ENCODE measurements at regions not wholly inside any gene's neighbourhood (a gene's known extent, or its start where the extent isn't known, plus 50 kb on each side); places are given as distances from the start of the nearest gene placed in this dataset.
"Not testable (repeated sequence)": the region's sequence is repeated elsewhere in the genome, so short reads cannot be mapped to it uniquely, and the experiment has no call there.

DNA sequence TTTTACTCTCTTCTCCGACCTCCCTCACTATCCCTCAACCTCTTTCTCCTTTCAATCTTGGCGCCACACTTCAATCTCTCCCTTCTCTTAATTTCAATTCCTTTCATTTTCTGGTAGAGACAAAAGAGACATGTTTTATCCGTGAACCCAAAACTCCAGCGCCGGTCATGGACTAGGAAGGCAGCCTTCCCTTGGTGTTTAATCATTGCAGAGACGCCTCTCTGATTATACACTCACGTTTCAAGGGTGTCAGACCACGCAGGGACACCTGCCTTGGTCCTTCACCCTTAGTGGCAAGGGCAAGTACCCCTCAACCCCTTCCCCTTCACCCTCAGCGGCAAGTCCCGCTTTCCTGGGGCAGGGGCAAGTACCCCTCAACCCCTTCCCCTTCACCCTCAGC lies 92.3 kb upstream of the CCDC180 start:
- H3K27me3 Mint-ChIP-seq: peaks cover 40% of the 10 kb centered on the region in 2 donors
- H3K9me3 Mint-ChIP-seq; H3K4me3 Mint-ChIP-seq; H3K4me1 Mint-ChIP-seq (ENCODE audit: low read depth in 2 of 2); H3K36me3 Mint-ChIP-seq; H3K27ac Mint-ChIP-seq; DNase-seq (ENCODE audit: low spot score); ATAC-seq: not testable (repeated sequence)

DNA sequence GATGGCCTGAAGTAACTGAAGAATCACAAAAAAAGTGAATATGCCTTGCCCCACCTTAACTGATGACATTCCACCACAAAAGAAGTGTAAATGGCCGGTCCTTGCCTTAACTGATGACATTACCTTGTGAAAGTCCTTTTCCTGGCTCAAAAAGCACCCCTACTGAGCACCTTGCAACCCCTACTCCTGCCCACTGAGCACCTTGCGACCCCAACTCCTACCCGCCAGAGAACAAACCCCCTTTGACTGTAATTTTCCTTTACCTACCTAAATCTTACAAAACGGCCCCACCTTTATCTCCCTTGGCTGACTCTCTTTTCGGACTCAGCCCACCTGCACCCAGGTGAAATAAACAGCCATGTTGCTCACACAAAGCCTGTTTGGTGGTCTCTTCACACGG lies 92.9 kb upstream of the CCDC180 start:
- H3K4me3 Mint-ChIP-seq; ATAC-seq; H3K27ac Mint-ChIP-seq; H3K9me3 Mint-ChIP-seq; H3K4me1 Mint-ChIP-seq (ENCODE audit: low read depth in 2 of 2); H3K36me3 Mint-ChIP-seq; DNase-seq (ENCODE audit: low spot score): not testable (repeated sequence)
- peaks cover 34% of the 10 kb centered on the region in 2 donors for H3K27me3 Mint-ChIP-seq

DNA sequence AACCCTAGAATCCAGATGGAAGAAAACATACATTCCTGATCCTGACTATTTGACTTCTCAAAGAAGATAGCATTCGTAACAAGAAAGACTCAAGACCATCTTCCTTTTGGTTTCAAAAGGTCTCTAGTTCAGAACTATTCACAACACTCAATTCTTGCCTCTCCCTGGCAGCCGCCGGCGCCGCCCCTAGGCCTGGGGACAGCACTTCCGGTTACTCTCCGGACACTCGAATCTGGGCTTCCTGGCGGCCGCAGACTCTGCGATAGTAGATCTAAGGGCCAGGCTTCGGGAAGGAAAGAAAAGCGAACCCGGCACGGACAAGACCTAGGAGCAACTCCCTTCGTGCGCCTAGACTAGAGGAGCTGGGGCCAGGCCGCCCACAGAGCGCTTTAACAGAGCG lies 107.8 kb upstream of the CCDC180 start:
- not testable (repeated sequence) for H3K27ac Mint-ChIP-seq; H3K9me3 Mint-ChIP-seq; H3K27me3 Mint-ChIP-seq; DNase-seq (ENCODE audit: low spot score); H3K4me3 Mint-ChIP-seq; H3K4me1 Mint-ChIP-seq (ENCODE audit: low read depth in 2 of 2); H3K36me3 Mint-ChIP-seq; ATAC-seq

DNA sequence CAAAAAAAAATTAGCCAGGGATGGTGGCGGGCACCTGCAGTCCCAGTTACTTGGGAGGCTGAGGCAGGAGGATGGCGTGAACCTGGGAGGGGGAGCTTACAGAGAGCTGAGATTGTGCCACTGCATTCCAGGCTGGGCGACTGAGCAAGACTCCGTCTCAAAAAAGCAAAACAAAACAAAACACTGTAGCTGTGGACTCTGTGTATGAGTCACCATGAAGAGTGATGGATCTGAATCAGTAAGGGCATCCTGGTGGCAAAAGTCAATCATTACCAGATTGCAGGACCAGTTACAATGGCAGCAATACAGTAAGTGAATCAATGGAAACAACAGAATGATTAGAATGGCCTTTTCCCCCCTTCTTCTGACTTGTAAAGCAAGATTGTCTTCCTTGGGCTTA lies 113.7 kb upstream of the CCDC180 start:
- not testable (repeated sequence) for H3K27ac Mint-ChIP-seq; DNase-seq (ENCODE audit: low spot score); H3K4me1 Mint-ChIP-seq (ENCODE audit: low read depth in 2 of 2); H3K9me3 Mint-ChIP-seq; H3K36me3 Mint-ChIP-seq; ATAC-seq; H3K4me3 Mint-ChIP-seq; H3K27me3 Mint-ChIP-seq

DNA sequence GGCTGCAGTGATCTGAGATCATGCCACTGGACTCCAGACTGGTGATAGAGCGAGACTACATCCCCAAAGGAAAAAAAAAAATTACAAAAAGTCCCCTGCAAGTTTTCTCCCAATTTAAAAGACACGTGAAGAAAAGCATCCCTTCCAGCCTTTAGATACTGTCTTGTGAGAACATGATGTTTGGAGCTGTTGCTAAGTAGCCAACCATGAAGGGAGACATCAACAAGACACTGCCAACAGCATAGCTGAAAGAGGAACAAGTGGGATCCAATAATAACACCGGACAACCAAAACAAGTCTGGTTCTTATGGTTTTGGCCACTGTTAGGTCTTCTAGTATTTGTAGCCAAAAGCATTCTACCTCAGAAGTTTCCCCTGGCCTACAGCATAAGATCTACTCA lies 118.9 kb upstream of the CCDC180 start:
- Mint-ChIP-seq H3K9me3 (no peaks in the 10 kb centered on the region), H3K4me1 (ENCODE audit: low read depth in 2 of 2) (no peaks in the 10 kb centered on the region), H3K27ac (no peak overlapping the region), H3K27me3 (peaks cover 0 to 13% of the 10 kb centered on the region in 2 donors), H3K4me3 (no peak overlapping the region), H3K36me3 (no peaks in the 10 kb centered on the region)
- ATAC-seq (no peak), DNase-seq (ENCODE audit: low spot score) (no peak)

DNA sequence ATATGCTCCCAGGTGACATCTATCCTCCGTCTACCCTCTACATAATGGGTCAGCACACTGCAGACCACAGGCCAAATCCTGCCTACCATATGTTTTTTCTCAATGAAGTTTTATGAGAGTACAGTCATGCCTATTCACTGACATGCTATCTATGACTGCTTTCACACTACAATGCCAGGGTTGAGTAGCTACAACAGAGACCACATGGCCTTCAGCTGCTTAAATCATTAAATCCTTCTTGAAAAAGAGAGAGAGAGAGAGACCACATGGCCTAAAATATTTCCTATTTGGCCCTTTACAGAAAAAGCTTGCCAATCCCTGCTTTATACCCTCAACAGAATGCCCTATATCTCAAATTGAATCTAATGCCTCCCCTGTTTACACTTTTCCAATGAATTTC lies 119.8 kb upstream of the CCDC180 start:
- not testable (repeated sequence) for ATAC-seq; H3K4me3 Mint-ChIP-seq; DNase-seq (ENCODE audit: low spot score); H3K4me1 Mint-ChIP-seq (ENCODE audit: low read depth in 2 of 2); H3K27ac Mint-ChIP-seq; H3K9me3 Mint-ChIP-seq; H3K36me3 Mint-ChIP-seq; H3K27me3 Mint-ChIP-seq

DNA sequence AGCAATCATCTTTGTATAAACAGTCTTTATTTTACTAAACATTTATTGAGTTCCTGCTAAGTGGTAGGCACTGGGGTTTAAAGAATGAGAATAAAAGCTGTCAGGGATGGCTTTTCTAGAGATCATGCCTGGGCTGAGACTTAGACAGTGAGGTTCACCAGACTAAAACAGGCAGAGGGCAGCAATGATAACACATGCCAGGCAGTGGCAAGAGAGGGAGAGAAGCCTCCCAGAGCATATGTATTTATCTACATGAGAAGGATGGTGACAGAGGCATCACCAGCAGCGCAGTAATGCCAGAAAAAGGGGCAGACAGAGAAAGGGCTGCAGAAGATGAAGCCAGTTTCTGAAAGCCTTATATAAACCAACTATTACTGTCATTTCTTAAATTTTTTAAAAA lies 121.0 kb upstream of the CCDC180 start:
- no peaks in the 10 kb centered on the region for H3K9me3 Mint-ChIP-seq
- ATAC-seq: no peak

DNA sequence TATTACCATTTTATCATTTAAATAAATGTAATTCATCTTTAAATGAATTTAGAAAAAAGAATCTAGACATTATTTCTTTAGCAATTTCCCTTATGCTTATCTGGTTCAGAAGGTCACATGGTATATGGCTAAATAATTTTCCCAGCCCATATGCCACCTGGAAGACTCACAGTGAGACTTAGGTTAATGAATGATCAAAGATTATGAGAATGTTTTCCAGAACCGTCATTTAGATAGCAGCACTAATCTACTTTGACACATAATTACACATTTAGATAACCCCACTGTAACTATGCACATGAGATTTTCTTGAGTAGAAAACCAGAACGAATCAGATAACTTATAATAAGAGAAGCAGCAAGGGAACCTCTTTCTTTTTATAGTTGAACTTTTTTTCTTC lies 124.9 kb upstream of the CCDC180 start:
- not testable (repeated sequence) for DNase-seq (ENCODE audit: low spot score); H3K27ac Mint-ChIP-seq; ATAC-seq; H3K27me3 Mint-ChIP-seq; H3K36me3 Mint-ChIP-seq; H3K4me1 Mint-ChIP-seq (ENCODE audit: low read depth in 2 of 2); H3K4me3 Mint-ChIP-seq; H3K9me3 Mint-ChIP-seq

More for the DNA sequence above, 121.0 kb upstream of the CCDC180 start:
- no peaks in the 10 kb centered on the region for H3K36me3 Mint-ChIP-seq
- H3K27me3 Mint-ChIP-seq: peaks cover 0 to 9% of the 10 kb centered on the region in 2 donors
- no peaks in the 10 kb centered on the region for H3K4me1 Mint-ChIP-seq (ENCODE audit: low read depth in 2 of 2)
- no peak for DNase-seq (ENCODE audit: low spot score)
- no peak overlapping the region for H3K4me3 Mint-ChIP-seq
- H3K27ac Mint-ChIP-seq: no peak overlapping the region

DNA sequence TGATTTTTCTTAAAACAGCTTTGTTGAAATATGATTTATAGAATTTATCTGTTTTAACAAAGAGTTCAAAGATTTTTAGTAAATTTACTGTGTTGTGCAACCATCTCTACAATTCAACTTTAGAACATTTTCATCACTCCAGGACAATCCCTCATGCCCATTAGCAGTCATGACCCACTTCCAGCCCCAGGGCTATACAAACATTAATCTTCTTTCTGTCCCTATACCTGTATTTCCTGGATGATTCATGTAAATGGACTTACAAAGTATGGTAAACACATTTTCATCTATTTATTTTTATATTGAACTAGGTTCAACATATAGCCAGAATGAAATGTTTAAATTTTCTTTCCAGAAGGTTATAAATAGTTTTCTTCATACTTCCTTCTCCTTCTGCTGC lies 127.8 kb upstream of the CCDC180 start:
- no peaks in the 10 kb centered on the region for H3K4me1 Mint-ChIP-seq (ENCODE audit: low read depth in 2 of 2)
- peaks cover 2% of the 10 kb centered on the region for H3K36me3 Mint-ChIP-seq
- no peak for DNase-seq (ENCODE audit: low spot score)
- no peak overlapping the region for H3K27ac Mint-ChIP-seq
- H3K4me3 Mint-ChIP-seq: no peak overlapping the region
- peaks cover 0 to 7% of the 10 kb centered on the region in 2 donors for H3K27me3 Mint-ChIP-seq
- no peaks in the 10 kb centered on the region for H3K9me3 Mint-ChIP-seq
- no peak for ATAC-seq

DNA sequence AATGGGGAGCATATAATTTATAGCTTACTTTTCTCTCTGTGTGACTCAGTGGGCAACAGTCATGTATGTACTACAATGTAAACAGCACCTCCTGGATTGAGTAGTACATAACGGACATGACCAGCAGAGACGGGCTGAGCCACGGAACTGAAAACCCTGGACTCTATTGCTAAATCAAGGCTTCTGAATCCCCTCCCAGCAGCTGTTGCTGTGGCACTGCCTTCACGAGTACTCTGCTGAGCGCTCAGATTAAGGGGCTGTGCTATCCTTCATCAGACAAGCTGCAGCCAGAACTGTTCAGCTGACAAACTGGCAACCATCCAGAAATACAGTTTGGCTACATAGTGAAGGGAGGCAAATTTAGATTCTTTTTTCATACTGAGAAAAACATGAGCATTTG lies 131.3 kb upstream of the CCDC180 start:
- no peak for ATAC-seq
- H3K27ac Mint-ChIP-seq: no peak overlapping the region
- peaks cover 0 to 13% of the 10 kb centered on the region in 2 donors for H3K27me3 Mint-ChIP-seq
- no peak for DNase-seq (ENCODE audit: low spot score)
- no peaks in the 10 kb centered on the region for H3K4me1 Mint-ChIP-seq (ENCODE audit: low read depth in 2 of 2)
- H3K4me3 Mint-ChIP-seq: no peak overlapping the region
- peaks cover 13% of the 10 kb centered on the region for H3K36me3 Mint-ChIP-seq
- H3K9me3 Mint-ChIP-seq: peaks cover 5% of the 10 kb centered on the region

DNA sequence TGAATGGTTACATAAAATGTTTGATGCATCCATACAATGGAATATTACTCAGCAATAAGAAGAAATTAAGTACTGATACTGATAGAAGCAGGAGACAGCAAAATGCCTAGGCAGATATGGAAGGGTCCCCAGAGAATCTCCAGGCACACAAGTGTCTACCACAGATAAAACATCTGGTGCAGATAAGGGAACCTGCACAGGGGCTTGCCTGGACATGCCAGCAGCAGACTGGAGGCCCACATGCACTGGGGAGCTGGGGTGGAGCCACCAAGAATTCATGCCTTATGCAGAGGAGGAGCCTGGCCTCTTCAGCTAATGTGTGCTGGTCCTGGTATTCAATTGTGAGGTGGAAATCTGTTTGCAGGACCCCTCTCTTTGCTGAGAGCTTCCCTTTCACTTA lies 129.2 kb upstream of the CTSV start:
- H3K4me3 Mint-ChIP-seq; H3K4me1 Mint-ChIP-seq (ENCODE audit: low read depth in 2 of 2); DNase-seq (ENCODE audit: low spot score); H3K36me3 Mint-ChIP-seq; H3K27ac Mint-ChIP-seq; H3K9me3 Mint-ChIP-seq; ATAC-seq: not testable (repeated sequence)
- H3K27me3 Mint-ChIP-seq: peaks cover 0 to 12% of the 10 kb centered on the region in 2 donors

DNA sequence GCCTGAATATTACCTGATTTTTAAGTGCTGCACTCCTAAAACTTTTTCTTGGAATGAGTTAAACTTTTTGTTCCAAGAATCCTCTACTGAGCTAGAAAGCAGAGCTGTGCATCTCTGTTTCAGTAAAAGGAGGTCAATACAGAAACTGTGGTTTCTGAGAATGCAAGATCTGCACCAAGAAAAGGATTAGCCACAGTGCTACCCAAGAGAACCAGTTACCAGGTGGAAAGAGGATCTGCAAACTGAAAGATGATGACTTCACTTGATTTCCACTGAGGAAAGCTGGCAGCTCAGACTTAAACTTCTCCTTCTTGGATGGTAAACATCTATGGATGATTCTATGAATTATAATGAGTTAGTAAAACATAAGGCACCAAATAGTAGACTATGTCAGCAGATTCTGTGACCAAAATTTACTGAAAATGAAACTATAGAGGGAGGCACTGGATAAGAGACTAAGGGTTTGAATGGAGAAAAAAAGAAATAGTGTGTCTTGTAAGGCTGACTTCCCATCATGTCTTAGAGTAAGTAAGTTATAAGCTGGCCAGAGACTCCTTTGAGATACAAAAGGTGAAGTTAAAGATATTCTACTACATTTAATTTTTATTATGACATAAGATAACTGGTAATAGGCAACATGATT lies 127.7 kb upstream of the CTSV start:
- not testable (repeated sequence) for H3K4me1 Mint-ChIP-seq (ENCODE audit: low read depth in 2 of 2); H3K9me3 Mint-ChIP-seq; H3K27ac Mint-ChIP-seq; ATAC-seq; H3K36me3 Mint-ChIP-seq; DNase-seq (ENCODE audit: low spot score)
- Mint-ChIP-seq H3K27me3 (peaks cover 0 to 17% of the 10 kb centered on the region in 2 donors), H3K4me3 (peak overlapping the region; percentile 43)

DNA sequence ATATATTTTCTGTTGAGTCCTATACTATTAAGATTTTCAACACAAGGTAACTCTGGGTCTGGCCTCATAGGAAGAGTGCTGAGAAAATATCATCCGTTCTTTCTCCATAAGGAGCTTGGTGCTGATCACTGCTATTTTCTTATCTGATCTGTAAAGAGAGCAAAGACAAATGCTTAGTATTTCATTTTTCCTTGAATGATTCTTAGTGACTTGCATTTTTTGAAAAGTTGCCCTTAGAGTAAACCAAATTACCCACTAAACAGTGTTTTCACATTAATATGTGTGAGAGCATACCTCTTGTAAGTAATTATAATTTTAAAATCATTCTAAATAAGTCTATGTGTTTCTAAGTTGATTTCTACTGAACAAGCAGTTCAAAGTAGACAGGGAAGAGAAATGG lies 121.3 kb upstream of the CTSV start:
- Mint-ChIP-seq H3K9me3 (no peaks in the 10 kb centered on the region), H3K4me3 (no peak overlapping the region), H3K4me1 (ENCODE audit: low read depth in 2 of 2) (no peaks in the 10 kb centered on the region), H3K27me3 (peaks cover 0 to 9% of the 10 kb centered on the region in 2 donors), H3K27ac (no peak overlapping the region), H3K36me3 (no peaks in the 10 kb centered on the region)
- DNase-seq (ENCODE audit: low spot score) (no peak), ATAC-seq (no peak)

DNA sequence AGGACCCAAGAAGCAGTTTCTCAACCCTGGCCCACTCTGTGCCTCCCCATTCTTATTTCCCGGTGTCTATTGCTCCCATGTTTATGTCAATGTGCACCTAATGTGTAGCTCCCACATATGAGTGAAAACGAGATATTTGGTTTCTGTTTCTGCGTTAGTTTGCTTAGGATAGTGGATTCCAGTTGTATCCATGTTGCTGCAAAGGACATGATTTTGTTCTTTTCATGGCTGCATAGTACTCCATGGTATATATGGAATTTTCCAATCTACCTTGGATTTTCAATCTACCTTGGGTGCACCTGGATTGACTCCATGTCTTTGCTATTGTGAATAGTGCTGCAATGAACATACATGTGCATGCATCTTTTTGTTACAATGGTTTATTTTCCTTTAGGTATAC lies 119.8 kb upstream of the CTSV start:
- not testable (repeated sequence) for H3K9me3 Mint-ChIP-seq; DNase-seq (ENCODE audit: low spot score); H3K4me3 Mint-ChIP-seq; H3K4me1 Mint-ChIP-seq (ENCODE audit: low read depth in 2 of 2); H3K27me3 Mint-ChIP-seq; H3K36me3 Mint-ChIP-seq; ATAC-seq; H3K27ac Mint-ChIP-seq

DNA sequence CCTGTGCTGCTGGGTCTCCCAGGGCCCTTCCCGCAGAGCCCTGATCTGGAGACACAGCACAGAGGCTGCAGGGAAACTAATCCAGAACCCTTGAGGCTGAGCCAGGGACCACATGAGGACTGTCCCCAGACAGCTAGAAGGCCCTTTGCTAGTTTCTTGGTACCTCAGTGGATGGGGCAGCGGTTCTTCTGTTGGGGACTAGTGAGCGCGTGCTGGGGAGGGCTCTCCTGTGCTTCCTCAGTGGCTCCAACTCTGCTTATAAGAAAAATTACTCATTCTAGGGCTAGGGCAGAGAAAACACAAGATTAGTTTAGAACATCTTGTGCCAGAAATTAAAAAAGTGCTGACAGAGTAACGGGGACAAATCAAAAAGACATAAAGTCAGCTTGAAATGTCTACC lies 116.5 kb upstream of the CTSV start:
- H3K4me3 Mint-ChIP-seq; H3K4me1 Mint-ChIP-seq (ENCODE audit: low read depth in 2 of 2); H3K9me3 Mint-ChIP-seq; H3K27ac Mint-ChIP-seq; H3K36me3 Mint-ChIP-seq; ATAC-seq; H3K27me3 Mint-ChIP-seq; DNase-seq (ENCODE audit: low spot score): not testable (repeated sequence)

Data from natural killer cell treated with Interleukin-12 subunit alpha and Interleukin-12 subunit beta and Interleukin-15 and Interleukin-18, amount 100 ng/mL, for 72 hours (primary cell).